HG03175 (cell line): ENCODE measurements at regions not wholly inside any gene's neighbourhood (a gene's known extent, or its start where the extent isn't known, plus 50 kb on each side); places are given as distances from the start of the nearest gene placed in this dataset.

Source experiments
- ATAC-seq: cut with Tn5 transposase; IDR thresholded peaks from one replicate; pipeline ENCODE4 v1.9.1; 2021; ENCODE audit warnings: mild to moderate bottlenecking, moderate library complexity; ENCODE audit not compliant: unreplicated experiment

DNA sequence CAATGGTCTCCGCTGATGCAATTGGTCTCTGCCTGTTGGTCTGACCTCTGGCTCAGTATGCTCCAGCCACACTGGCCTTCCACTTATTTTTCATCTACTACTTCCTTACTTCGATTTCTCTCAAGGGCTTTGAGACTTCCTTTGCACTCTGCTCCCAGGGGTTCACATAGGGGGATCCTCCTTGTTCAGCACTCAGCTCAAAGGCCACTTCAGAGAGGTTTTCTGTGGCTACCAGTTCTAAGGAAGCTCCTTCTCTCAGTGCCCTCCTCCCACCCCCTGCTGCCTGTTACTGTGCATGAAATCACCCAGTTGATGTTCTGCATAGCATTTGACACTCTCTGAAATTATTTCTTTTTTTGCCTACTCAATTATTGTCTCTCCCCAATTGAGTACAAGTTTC is 476.4 kb downstream of the HS3ST3B1 start:
- ATAC-seq, result no peak

DNA sequence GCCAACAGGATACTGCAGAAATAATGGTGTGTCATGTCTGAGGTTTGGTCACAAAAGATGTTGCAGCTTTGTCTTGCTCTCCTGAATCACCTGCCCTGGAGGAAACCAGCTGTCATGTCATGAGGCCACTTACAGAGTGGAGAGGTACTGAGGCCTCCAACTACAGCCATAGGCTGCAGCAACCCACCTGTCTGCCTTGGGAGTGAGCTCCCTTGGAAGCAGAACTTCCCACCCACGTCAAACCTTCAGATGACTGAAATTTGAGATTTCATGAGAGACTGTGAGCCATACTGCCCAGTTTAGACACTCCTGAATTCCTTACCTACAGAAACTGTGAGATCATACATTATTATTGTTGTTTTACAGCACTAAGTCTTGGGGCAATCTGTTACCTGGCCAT is 475.9 kb downstream of the HS3ST3B1 start:
- ATAC-seq, result no peak

DNA sequence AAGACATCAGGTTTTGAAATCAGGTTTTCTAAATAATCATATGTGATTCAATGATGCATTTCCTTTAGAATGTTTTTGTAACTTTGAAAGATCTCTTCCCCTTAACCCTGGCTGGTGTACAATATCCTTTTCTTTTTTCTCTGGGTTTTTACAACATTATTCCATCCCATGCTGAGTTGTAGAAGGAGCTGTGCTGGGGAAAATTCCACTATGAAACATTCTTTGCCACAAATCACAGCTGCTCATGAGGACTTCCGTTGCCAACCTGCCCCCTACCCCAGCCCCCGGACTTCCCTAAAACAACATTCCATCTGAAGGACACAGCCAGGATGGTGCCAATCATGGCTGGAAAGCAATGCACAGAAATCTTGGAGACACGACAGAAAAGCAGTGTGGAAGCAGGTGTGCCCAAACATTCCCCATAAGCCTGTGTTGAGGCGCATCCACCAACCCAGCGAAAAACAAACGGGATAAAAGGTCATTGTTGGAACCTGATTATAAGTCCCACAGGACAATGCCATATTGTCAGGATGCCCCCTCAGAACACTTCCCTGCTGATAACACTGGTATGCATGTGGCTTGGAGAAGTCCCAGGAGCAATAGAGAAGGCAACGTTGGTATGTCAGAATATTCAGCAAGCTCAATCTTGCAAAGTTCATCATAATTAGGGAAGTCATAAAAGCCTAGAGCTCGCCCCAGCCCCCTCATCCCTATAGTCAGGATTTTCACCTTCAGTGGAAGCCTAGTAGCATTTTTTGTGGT is 475.0 kb downstream of the HS3ST3B1 start:
- ATAC-seq, result no peak

DNA sequence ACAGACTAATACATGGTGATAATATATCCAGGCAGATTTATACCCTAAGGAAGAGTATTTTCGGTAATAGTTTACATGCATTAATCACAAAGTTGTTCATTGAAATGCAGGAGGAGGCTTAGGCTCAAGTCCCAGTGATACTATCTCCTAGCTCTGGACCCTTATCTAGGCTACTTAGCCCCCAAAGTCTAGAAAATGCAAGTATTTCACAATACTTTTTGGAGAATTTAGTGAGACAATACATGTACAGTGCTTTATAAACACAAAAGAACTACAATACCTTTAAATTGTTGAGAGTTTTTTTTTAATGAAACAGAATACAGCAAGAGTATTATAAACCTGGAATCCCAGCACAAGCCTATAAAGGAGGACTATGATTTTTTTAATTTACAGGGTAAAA is 473.9 kb downstream of the HS3ST3B1 start:
- ATAC-seq, result no peak

DNA sequence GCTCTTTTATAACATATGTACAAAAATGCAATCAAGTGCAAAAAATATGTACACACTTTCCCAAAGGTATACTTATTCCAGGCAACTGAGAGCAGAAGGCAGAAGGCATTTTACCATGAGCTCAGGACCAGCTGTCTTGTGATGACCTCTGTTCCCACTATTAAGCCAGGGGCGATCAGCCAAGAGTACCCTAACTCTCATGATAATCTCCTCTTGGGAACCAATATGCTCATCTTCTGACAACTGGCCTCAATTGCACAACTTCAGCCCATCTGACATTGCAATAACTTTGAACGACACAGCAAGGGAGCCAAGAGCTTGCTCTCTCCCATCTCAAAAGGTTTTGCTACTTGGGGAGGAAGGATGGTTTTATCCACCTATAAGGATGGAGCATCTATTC is 471.9 kb downstream of the HS3ST3B1 start:
- no peak for ATAC-seq

DNA sequence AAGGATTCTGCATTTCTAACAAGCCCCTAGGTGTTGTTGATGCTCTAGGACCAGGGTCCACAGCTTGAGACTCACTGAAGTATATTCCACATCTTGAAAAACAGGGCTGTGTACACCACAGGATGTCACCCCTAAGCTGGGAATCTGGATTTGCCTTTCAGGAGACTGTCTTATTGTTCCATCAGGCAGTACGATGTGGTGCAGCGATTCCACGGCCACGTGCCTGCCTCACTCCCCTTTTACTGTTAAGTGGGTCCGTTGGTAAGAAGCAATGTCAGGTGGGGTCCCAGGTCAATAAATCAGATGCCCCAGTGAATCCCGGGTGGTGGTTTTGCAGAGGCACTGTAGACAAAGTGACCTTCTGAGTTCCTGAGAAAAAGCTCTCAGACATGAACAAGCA is 470.7 kb downstream of the HS3ST3B1 start:
- no peak for ATAC-seq

DNA sequence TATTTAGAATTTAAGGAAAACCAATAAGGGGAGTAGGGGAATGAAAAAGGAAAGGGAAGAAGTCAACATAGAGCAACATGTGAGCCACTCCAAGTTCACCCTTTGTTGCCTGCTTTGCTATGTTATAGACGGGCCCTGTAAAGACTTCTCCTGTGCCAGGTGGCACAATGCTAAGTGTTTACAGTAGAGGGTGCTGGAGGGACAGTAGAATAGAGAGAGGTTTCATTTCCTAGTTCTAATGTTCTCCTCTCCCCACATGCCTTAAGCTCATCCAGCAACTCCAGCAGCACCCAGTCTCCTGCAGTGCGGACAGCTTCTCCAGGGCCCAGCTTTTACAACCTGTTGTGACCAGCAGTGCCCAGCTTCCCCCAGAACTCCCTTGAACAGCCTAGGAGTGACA is 468.0 kb downstream of the HS3ST3B1 start:
- ATAC-seq, result no peak

DNA sequence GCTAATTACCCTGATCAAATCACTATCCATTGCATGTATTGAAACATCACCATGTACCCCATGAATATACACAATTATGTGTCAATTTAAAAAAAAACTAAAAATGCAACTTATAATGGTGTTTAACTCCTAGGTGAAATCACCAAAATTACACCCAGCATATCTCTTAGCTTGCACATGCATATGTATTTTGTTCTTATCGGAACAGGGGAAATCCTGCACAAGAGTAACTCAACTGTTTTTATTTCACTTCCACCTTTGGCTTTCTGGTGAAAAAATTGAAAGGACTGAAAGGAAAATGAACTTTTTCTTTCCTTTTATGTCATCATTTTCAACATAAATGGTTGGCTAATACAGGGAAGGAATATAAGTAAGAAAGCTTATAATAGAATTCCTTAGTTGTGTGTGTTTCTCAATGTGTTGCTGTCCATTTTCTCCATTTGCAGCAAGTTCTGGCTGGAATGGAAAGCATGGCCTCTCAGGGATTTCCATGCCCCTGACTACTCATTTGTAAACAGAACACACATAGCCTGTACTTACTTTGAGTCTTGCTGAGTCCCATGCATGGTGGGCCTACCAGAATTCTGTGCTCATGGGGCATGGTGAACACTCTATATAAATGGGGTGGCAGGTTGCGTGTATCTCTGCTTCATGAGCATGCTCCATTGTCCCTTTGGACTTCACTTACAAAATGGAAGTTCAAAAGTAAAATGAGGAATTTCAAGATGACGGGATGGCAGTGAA is 462.0 kb downstream of the HS3ST3B1 start:
- no peak for ATAC-seq

DNA sequence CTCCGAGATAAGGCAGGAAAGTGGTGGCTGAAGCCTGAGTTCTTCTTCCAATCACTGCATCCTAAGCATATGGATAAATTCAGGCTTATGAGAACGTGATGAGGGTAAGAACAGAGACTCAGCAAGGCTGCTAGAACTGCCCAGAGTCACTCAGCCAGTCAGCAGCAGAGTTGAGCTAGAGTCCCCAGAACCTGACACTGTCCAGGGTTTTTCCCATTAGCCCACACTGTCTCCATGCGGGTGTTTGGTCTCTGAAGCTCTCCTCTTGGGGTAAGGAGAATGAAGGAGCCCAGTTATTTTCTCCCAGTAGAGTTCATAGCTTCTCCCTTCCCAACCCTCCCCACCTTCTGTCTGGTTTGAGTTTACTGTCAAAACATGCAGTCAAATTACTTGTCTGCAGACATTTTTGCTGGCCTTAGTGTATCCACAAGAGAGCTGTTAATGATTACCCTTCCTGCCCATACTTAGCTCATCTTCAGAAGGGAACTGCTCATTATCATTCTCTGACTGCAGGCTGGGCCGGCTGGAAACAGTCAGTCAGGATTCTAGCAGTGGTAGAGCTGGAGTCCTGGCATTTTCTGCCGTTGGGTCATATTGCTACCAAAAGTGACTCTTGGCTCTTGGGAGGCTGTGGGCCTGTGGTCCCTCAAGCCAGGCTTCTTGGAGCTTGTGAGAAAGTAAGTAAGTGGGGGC is 460.0 kb downstream of the HS3ST3B1 start:
- ATAC-seq, result peak; percentile 51

DNA sequence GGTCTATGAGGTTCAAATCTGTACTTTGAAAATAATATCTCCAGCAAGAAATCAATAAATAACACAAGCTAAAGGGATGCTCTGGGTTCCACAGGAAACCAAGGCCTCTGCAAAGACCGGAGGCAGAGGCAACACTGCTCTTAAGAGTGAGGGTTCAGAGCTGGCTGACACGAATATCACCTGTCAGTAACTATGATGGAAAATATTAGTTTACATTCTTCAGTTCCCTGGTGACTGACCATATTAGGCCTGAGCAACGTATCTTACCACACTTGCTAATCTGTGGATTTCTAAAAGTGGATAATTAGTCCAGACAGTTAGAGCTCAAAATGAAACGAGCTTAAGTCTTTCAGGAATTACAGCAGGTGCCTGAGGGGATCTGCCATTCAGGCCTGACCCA is 459.3 kb downstream of the HS3ST3B1 start:
- peak; percentile 42 for ATAC-seq

DNA sequence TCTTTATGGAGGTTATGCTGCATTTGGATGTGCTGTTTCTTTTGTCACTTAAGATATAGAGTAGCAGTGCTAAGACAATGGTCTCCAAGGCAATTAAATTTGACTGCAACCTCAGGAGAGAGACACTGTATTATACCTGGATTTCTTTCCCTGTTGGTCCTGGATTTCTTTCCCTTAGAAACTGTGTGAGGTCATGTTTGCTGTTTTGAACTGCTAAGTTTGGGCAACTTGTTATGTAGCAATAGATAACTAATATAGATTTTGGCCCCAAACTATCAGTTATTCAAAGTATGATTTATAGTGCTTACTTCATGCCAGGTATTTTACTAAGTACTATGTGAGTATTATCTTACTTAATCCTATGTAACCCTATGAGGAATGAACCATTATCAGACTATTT is 458.4 kb downstream of the HS3ST3B1 start:
- no peak for ATAC-seq

DNA sequence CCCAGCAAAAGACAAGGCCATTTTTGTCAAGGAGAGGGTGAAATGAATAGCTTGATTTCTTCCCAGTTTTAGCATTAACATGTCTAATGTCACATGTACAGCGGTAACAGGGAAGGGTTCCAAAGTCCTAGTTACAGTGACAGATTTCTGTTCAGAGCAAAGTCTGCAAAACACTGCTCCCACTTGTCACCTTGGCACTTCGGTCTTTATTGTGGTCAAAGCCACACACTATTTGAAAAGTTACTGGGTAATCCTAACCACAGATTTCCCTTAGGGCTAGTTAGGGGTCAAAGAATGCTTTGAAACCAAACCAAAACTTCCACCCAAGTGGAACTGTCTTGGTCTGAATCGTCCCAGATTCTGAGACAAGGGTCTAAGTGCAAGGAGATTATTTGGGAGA is 455.6 kb downstream of the HS3ST3B1 start:
- no peak for ATAC-seq

DNA sequence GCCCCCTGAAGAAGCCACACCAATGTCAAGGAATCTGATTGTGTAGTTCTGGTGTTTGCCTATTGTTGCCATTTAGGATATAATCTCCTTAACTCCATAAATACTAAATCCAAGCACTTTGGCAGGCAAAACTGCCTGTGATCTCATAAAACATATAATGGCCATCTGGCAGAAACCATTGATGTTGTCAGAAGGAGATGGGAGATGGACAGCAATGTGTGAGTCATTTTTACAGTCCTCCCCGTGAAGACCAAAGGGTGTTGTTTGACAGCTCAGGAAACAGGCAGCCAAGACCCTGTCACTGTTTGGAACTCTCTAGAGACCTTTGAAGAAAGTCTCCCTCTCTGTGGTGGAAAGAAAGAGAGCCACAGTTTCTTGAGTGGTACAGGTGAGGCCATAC is 454.1 kb downstream of the HS3ST3B1 start:
- ATAC-seq, result no peak

DNA sequence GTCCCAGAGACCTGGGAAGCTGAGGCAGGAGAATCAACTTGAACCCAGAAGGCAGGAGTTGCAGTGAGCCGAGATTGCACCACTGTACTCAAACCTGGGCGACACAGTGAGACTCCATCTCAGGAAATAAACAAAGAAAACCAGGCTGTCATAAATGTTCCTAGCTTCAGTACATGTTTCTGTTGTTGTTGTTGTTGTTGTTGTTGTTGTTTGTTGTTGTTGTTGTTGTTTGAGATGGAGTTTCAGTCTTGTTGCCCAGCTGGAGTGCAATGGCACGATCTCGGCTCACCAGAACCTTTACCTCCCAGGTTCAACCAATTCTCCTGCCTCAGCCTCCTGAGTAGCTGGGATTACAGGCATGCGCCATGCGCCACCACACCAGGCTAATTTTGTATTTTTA is 452.5 kb downstream of the HS3ST3B1 start:
- no peak for ATAC-seq

DNA sequence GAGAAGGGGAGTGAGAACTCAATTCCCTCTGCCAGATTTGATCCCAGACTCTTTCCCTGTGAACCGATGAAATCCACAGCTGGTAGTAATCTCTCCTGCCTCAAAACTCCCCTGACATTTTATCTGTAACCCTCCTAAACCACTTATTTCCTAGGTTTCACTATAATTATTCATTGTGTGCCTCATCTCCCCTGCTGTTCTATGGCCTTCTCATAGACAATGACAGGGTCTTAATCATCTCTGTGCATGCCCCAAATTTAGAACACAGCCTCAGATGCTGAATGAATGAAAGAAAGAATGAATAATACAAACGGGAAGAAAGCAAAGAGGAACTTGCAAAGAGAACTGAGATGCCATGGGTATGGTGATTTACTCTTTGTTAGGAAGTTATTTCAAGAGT is 451.1 kb downstream of the HS3ST3B1 start:
- no peak for ATAC-seq

DNA sequence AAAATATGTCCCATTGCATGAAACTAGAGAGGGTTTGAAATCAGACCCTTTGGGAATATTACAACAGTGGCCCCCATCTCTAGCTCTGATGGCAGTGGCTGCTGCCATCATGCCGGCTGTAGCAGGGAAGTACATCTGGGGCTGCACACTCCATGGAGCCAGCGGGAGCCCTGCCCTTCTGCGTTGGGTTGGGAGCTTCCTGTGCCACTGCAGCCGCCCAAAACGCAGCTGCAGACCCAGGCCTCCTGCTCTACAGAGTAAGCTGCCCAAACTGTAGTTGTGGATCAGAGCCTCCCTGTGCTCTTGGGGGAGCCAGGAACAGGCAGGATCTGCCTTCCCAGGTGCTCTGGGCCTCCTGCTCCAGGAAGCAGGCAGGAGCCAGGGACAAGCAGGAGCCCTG is 450.0 kb downstream of the HS3ST3B1 start:
- no peak for ATAC-seq

DNA sequence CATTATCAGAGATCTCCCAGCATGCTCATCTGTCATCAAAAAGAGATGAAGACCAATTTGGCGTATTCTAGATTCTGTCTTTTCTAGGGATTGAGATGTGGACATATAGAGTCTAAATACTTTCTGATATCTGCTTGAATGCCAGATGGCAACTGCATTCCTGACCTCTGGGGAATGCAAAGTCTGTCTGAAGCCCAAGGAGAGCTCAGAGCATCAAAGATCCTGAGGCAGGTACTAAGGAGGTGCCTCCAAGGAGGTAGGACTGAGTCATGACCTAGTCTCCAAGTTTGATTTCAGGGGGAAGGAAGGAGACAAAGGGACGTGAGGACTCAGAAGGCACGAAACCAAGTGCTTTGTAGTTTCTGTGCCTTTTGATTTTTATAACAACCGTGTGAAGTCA is 448.4 kb downstream of the HS3ST3B1 start:
- no peak for ATAC-seq

DNA sequence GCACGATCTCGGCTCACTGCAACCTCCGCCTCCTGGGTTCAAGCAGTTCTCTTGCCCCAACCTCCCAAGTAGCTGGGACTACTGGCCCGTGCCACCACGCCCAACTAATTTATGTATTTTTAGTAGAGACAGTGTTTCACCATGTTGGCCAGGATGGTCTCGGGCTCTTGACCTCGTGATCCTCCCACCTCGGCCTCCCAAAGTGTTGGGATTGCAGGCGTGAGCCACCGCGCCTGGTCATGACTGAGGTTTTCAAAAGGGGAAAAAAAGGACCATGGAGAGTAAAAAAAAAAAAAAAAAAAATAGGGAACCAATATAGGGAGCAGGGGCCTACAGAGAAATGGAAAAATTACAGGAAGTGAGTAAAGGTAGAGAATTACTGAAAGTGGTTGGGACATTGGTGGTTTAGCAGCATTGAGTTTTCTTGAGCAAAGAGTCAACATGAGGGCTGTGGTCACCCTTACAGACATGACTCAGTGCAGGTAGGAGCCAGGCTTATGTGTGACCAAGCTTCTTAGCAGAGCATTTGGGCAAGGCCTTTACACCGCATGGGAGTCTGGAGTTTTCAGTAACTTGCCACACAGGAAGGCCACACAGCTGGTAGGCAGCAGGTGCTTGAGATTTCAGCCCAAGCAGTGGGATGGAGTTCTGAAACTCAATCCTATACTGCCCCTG is 447.3 kb downstream of the HS3ST3B1 start:
- ATAC-seq, result no peak

DNA sequence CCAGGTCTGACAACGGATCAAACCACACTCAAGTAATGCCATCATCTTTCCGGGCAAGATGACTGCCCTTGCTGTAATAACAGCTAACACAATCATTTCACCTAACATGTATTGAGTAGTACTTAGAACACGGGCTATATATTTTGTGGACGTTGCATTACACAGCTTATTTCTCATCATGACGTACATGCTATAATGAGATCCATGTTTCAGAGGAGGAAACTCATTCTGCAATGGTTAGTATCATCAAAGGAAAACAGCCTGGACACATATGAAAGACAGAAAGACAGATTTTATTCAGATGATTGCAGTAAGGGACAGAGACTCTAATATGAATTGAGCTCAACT is 446.7 kb downstream of the HS3ST3B1 start:
- no peak for ATAC-seq

DNA sequence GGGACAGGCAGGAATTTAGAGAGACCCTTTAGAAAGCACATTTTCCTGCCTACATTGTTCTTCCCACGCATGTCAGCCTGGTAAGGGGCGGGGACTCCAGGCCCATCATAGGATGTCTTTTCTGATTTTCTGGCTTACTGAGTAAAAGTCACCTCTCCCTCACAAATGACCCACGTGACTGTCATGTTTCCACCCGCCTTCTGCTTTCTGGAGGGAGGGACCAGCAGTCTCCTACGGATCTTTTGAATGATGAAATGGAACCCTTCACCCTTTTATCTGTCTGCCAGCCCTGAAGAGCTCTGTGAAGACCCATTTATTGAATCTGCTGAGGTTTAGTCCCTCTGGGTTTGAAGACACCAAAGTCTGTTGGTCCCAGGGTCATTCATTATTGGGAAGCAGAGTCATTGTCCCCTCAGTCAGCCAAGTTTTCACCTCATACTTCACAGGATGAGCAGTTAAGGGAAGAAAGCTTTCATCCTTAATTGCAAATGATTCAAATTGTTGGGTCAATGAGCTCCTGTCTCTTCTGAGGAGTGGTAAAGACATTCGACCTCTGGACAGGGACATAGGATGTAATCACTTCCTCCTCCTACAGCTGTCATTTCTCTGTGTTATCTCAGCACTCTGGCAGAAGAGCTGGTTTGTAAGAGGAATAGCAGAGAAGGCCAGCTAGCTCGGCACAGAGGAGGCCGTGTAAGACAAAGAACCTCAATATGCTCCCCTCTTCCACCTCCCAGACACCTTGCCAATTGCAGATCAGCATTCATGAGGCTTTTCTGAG is 446.1 kb downstream of the HS3ST3B1 start:
- ATAC-seq, result no peak

DNA sequence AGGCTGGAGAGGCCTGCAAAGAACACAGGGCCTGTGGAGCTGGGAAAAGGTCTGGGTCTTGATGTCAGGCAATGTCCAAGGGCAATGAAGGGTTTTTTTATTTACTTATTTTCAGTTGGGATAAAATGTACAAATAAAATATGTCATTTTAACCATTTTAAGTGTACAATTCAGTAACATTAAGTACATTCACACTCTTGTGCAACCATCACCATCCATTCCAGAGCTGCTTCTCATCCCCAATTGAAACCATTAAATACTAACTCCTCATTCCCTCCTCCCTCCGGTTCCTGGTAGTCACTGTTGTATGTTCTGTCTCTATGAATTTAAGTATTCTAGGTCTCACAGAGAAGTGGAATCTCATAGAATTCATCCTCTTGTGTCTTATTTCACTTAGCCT is 444.7 kb downstream of the HS3ST3B1 start:
- ATAC-seq, result no peak
